GM12801 (cell line): ENCODE measurements at regions not wholly inside any gene's neighbourhood (a gene's known extent, or its start where the extent isn't known, plus 50 kb on each side); places are given as distances from the start of the nearest gene placed in this dataset.

Experiments used
- CTCF ChIP-seq: IDR thresholded peaks from one replicate; pipeline ENCODE4 v1.5.1; 2011; ENCODE audit warnings: control low read depth; ENCODE audit not compliant: insufficient read length; ENCODE audit errors: extremely low read depth

- no peak for TF ChIP-seq CTCF
These were observed 285.1 kb upstream of the ID4 start for GRCh38 chr6:19552076-19552475.

- no peak for TF ChIP-seq CTCF
These were observed 284.6 kb upstream of the ID4 start for GRCh38 chr6:19552588-19552987.

- no peak for TF ChIP-seq CTCF
These were observed 282.6 kb upstream of the ID4 start for GRCh38 chr6:19554356-19555225.

GRCh38 chr6:19557191-19557590 is 280.0 kb upstream of the ID4 start:
- no peak for TF ChIP-seq CTCF

GRCh38 chr6:19558201-19558600 is 279.0 kb upstream of the ID4 start:
- no peak for TF ChIP-seq CTCF

GRCh38 chr6:19558934-19559333 is 278.2 kb upstream of the ID4 start:
- no peak for TF ChIP-seq CTCF

- TF ChIP-seq CTCF = no peak
These were observed 274.7 kb upstream of the ID4 start for GRCh38 chr6:19562468-19562867.
